GM11168 (cell line): ENCODE measurements at regions not wholly inside any gene's neighbourhood (a gene's known extent, or its start where the extent isn't known, plus 50 kb on each side); places are given as distances from the start of the nearest gene placed in this dataset.

Source experiments
- in situ Hi-C: fragments of 300-500 bp; cut with MboI; formaldehyde crosslinking; loops from one replicate; pipeline ENCODE4 v1.12.0; 2022; ENCODE audit warnings: low sequenced_read_pairs; ENCODE audit not compliant: unreplicated experiment

GRCh38 chr1:244989813-244990212, 125.5 kb upstream of the HNRNPU start:
- in situ Hi-C loops = no loop called here

DNA sequence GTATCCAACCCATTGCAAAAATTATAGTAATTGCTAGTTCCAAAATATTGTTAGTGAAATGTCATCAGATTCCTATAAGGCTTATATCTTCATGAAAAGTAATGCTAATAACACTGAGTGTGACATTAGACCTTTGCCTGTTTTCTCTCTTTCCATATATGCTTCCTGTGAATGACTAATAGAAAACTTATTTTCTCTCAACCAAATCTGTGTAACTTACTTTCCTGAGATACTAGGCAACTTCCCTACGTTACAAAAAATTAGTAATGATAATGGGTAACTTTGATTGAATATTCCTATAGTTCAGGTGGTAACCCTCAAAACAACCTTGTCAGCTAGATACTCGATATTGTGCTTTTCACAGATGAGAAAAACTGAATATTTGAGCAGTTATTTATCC, 124.2 kb upstream of the HNRNPU start:
- in situ Hi-C loops = no loop called here

DNA sequence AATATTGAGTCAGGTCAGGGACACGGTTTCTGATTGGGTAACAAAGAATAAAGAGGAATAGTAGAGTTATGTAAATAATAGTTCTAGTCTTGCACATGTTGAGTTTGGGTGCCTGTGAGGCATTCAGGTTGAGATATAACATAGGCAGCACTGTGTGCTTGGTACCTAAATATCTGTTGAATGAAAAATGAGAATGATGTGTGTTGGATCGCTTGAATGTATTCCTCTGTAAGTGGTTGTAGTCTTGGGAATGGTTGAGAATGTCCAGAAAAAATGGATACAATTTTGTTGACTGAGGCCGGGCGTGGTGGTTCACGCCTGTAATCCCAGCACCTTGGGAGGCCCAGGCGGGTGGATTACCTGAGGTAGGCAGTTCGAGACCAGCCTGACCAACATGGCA, 116.3 kb upstream of the HNRNPU start:
- in situ Hi-C loops = no loop called here

DNA sequence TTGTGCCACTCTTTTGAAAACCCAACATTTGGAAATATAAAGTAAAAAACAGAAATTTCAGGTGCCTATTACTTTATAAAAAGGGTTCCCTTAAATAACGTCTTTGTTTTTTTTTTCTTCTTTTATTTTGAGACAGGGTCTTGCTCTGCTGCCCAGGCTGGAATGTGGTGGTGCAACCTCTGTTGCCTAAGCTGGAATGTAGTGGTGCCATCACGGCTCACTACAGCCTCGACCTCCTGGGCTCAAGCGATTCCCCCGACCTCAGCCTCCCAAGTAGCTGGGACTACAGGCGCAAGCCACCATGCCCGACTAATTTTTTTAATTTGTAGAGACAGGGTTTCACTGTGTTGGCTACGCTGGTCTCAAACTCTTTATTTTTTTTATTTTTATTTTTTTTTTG, 110.2 kb upstream of the HNRNPU start:
- in situ Hi-C loops = no loop called here

DNA sequence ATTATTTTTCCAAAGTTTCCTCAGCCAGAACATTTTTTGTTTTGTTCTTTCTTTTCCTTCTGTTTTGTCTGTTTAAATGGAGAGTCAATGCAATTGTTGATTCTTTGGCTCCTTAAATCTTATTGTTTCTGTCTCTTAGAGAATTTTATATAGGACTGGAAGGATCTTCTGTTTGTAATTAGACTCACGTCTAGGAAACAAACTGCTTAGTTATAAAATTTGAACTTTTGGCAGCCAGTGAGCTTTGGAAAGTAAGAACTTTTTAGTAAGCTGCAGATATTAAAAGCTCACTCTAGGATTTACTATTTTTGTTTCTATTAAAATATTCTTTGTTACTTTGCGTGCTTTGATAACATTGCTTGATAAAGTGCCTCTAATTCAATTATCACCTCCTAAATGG, 109.8 kb upstream of the HNRNPU start:
- in situ Hi-C loops = no loop called here

GRCh38 chr1:244971552-244972216, 107.3 kb upstream of the HNRNPU start:
- in situ Hi-C loops = no loop called here

- in situ Hi-C loops = no loop called here
Observed at GRCh38 chr1:244970744-244971551, 106.6 kb upstream of the HNRNPU start.

DNA sequence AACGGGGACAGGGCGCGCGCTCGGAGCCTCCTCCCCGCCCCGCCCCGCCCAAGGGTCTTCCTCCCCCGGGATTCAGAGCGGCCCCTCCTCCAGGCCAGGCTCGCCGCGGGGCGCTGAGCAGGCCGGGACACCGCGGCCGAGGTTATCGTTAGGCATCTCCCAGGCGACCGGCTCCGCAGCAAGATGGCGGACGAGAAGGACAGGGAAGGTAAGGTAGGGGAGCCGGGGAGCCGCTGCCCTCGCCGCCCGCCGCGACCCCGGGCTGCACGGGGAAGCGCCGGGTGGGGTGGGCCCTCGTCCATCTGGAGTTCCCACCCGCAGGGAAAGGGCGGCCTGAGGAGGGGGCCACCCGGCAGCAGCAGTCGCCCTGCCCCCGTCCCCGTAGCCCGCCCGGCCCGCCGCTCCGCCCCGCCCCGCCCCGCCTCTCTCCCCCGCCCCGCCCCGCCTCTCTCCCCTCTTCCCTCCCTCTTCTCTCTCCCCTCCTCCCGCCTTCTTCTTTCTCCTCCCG, 105.9 kb upstream of the HNRNPU start:
- in situ Hi-C loops = no loop called here

GRCh38 chr1:244969355-244970235, 105.3 kb upstream of the HNRNPU start:
- in situ Hi-C loops = no loop called here

DNA sequence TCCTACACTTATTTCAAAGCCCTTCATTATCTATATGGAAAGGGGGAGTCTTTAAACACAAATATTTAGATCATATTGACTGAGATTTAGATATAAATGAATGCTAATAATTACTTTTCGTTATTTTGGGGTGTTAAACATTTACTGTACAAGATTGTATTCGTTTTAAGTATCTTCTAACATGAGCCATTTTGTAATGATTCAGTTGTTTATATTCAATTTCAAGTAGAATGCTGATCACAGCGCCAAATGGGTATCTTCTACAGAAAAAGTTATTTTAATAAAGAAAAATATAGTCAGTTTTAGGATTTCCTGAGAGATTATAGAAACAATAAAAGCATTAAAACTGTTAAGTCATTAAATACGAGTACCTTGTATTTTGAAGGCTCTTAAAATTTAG, 104.5 kb upstream of the HNRNPU start:
- in situ Hi-C loops = no loop called here

- in situ Hi-C loops = no loop called here
Observed at GRCh38 chr1:244968471-244968871, 104.1 kb upstream of the HNRNPU start.

DNA sequence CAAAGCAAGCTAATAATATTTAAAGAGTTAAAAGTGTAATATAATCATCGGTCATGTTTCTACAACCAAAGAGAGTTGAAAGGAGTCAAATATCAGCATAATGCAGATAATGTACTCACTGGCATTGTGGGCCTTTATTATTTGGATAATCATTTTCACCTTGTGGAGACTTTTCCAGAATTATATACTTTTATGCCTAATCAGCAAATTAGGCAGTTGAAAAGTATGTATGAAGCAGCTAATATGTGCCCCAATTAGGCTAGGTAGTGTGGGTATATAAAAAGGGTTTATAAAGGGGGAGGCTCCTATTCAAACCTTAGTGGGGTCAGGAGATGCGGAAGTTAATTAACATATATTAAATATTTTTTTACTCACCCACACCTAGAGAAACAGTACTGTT, 102.8 kb upstream of the HNRNPU start:
- in situ Hi-C loops = no loop called here

- in situ Hi-C loops = no loop called here
Observed at GRCh38 chr1:244965185-244966030, 101.1 kb upstream of the HNRNPU start.

GRCh38 chr1:244964112-244964971, 100.0 kb upstream of the HNRNPU start:
- in situ Hi-C loops = no loop called here

GRCh38 chr1:244963231-244963826, 99.0 kb upstream of the HNRNPU start:
- in situ Hi-C loops = no loop called here

GRCh38 chr1:244962130-244962529, 97.8 kb upstream of the HNRNPU start:
- in situ Hi-C loops = no loop called here

GRCh38 chr1:244960904-244961303, 96.6 kb upstream of the HNRNPU start:
- in situ Hi-C loops = no loop called here

GRCh38 chr1:244958593-244958992, 94.2 kb upstream of the HNRNPU start:
- in situ Hi-C loops = no loop called here

- in situ Hi-C loops = no loop called here
Observed at GRCh38 chr1:244957525-244957924, 93.2 kb upstream of the HNRNPU start.
